ENCODE measurements at regions not wholly inside any gene's neighbourhood (a gene's known extent, or its start where the extent isn't known, plus 50 kb on each side); places are given as distances from the start of the nearest gene placed in this dataset.

DNA sequence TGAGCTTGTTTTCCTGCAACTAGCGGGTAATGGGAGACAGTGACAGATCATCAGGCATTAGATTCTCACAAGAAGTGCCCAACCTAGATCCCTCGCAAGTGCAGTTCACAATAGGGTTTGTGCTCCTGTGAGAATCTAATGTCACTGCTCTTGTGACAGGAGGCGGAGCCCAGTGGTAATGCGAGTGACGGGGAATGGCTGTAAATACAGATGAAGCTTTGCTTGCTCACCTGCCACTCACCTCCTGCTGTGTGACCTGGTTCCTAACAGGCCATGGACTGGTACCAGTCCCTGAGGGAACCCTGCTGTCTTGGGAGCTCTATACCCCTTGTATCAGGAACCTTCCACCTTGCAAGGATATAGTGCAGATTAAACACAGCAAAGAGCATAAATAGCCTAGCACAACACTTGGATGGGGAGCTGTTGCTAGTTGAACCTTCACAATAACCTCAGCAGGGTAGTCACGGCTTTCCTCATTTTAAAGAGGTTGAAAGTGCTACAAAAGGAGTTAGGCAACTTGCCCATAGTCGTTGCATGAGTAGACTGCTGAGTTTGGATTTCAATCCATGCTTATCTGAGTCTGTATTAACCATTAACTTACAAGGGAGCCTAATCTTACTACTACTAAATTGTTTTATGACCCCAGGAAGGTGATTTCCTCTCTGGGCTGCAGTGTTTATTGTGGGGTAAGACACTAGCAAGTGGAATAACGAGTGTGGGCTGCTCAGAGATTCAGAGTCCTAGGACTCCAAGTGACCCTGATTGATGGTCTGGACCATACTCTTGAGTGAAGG lies 156.6 kb upstream of the ZFHX3 start:
- TF ChIP-seq EZH2 (IDR thresholded peaks at IDR 0.05) = no peak
- TF ChIP-seq, protein P1, sequence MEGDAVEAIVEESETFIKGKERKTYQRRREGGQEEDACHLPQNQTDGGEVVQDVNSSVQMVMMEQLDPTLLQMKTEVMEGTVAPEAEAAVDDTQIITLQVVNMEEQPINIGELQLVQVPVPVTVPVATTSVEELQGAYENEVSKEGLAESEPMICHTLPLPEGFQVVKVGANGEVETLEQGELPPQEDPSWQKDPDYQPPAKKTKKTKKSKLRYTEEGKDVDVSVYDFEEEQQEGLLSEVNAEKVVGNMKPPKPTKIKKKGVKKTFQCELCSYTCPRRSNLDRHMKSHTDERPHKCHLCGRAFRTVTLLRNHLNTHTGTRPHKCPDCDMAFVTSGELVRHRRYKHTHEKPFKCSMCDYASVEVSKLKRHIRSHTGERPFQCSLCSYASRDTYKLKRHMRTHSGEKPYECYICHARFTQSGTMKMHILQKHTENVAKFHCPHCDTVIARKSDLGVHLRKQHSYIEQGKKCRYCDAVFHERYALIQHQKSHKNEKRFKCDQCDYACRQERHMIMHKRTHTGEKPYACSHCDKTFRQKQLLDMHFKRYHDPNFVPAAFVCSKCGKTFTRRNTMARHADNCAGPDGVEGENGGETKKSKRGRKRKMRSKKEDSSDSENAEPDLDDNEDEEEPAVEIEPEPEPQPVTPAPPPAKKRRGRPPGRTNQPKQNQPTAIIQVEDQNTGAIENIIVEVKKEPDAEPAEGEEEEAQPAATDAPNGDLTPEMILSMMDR (IDR thresholded peaks at IDR 0.05 in 2 of 3, conservative IDR thresholded peaks at IDR 0.05 in 1 of 3; ENCODE audit: borderline replicate concordance in 1 of 3, insufficient read depth in 1 of 3, low read depth in 2 of 3, low read length in 2 of 3) = no peak
- TF ChIP-seq, protein P2, sequence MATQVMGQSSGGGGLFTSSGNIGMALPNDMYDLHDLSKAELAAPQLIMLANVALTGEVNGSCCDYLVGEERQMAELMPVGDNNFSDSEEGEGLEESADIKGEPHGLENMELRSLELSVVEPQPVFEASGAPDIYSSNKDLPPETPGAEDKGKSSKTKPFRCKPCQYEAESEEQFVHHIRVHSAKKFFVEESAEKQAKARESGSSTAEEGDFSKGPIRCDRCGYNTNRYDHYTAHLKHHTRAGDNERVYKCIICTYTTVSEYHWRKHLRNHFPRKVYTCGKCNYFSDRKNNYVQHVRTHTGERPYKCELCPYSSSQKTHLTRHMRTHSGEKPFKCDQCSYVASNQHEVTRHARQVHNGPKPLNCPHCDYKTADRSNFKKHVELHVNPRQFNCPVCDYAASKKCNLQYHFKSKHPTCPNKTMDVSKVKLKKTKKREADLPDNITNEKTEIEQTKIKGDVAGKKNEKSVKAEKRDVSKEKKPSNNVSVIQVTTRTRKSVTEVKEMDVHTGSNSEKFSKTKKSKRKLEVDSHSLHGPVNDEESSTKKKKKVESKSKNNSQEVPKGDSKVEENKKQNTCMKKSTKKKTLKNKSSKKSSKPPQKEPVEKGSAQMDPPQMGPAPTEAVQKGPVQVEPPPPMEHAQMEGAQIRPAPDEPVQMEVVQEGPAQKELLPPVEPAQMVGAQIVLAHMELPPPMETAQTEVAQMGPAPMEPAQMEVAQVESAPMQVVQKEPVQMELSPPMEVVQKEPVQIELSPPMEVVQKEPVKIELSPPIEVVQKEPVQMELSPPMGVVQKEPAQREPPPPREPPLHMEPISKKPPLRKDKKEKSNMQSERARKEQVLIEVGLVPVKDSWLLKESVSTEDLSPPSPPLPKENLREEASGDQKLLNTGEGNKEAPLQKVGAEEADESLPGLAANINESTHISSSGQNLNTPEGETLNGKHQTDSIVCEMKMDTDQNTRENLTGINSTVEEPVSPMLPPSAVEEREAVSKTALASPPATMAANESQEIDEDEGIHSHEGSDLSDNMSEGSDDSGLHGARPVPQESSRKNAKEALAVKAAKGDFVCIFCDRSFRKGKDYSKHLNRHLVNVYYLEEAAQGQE (IDR thresholded peaks at IDR 0.05; ENCODE audit: low read depth) = no peak
- TF ChIP-seq POLR2A (IDR thresholded peaks at IDR 0.05; ENCODE audit: borderline replicate concordance, extremely low read depth, insufficient read depth, insufficient read length) = no peak
- no peak for TF ChIP-seq YY1 (IDR thresholded peaks at IDR 0.05; ENCODE audit: extremely low read depth, insufficient replicate concordance, low read depth, low read length)
- TF ChIP-seq, protein P3, sequence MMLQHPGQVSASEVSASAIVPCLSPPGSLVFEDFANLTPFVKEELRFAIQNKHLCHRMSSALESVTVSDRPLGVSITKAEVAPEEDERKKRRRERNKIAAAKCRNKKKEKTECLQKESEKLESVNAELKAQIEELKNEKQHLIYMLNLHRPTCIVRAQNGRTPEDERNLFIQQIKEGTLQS (IDR thresholded peaks at IDR 0.05) = no peak
- no peak for TF ChIP-seq EZH2phosphoT487 (IDR thresholded peaks at IDR 0.05; ENCODE audit: borderline replicate concordance)
- no peak for TF ChIP-seq SIN3A (IDR thresholded peaks at IDR 0.05; ENCODE audit: low read depth)
